K562 (cell line): ENCODE measurements at regions not wholly inside any gene's neighbourhood (a gene's known extent, or its start where the extent isn't known, plus 50 kb on each side); places are given as distances from the start of the nearest gene placed in this dataset.

ENCODE experiments used
- ATAC-seq: fragments of 200-7000 bp; cut with Tn5 transposase; 3 replicates; pipeline ENCODE4 v1.9.1; 2020; ENCODE audit warnings: moderate library complexity
- BruUV-seq: library from RNA; stranded (reverse); fragments of 400-500 nt; replicated peaks from 2 replicates; lab custom pipeline; 2021; lab: Mats Ljungman, UMichigan
- CTCF ChIA-PET: fragments of 300-600 bp; formaldehyde crosslinking; extraction: SDS; loops from one replicate; lab custom pipeline; 2021; ENCODE audit warnings: low intra/inter-chr PET ratio; lab: Yijun Ruan, JAX
- POLR2A ChIA-PET: fragments of 300-600, 350-650 bp; sonication (Branson Sonifier 250); formaldehyde crosslinking; extraction: SDS; loops from one replicate; lab custom pipeline; 2021; ENCODE audit warnings: antibody characterized with exemption, inconsistent platforms; lab: Yijun Ruan, JAX
- DNase-seq, 4 experiments: peaks; one replicate each; pipeline versions ENCODE4 v3.0.0 to v3.0.0-alpha.2; 2011 to 2018; ENCODE audit warnings: low spot score in 3 of 4, mixed read lengths in 3 of 4; ENCODE audit errors: extremely low read depth in 1 of 4
- FAIRE-seq: peaks from 2 replicates; lab custom pipeline; 2011; peaks lifted over from hg19 to GRCh38; lab: Jason Lieb, UNC
- H2AFZ ChIP-seq: 2 replicates; pipeline ENCODE4 v1.6.0; 2011; ENCODE audit warnings: low read depth, low read length, control low read depth, inconsistent platforms
- H3K27ac ChIP-seq: fragments of 200-600 bp; 3 replicates; pipeline ENCODE4 v1.8.0; 2011; ENCODE audit warnings: low read depth, mild to moderate bottlenecking, control low read depth, inconsistent platforms, low read length, moderate library complexity, mixed read lengths; ENCODE audit errors: extremely low read depth
- H3K27me3 ChIP-seq, 2 experiments: fragments of 300-600 bp in 1 of 2; 2 replicates in 1 of 2; 3 replicates in 1 of 2; pipeline versions ENCODE4 v1.6.0 to v1.8.0; 2011; ENCODE audit warnings: inconsistent platforms in 2 of 2, low read length in 2 of 2, mild to moderate bottlenecking in 1 of 2, mixed read lengths in 1 of 2, moderate library complexity in 1 of 2; ENCODE audit not compliant: control insufficient read depth in 2 of 2, insufficient read depth in 2 of 2
- H3K36me3 ChIP-seq: fragments of 300-600 bp; 3 replicates; pipeline ENCODE4 v1.8.0; 2011; ENCODE audit warnings: mild to moderate bottlenecking, low read length, inconsistent platforms; ENCODE audit not compliant: control insufficient read depth, insufficient read depth
- H3K4me1 ChIP-seq, 2 experiments: fragments of 200-600 bp in 1 of 2; replicated peaks in 1 of 2; 2 replicates in 1 of 2; 3 replicates in 1 of 2; pipeline versions ENCODE4 v1.5.1 to v1.8.0; 2011; ENCODE audit warnings: inconsistent platforms in 2 of 2, low read length in 2 of 2, mild to moderate bottlenecking in 1 of 2, mixed read lengths in 1 of 2, moderate library complexity in 1 of 2; ENCODE audit not compliant: control insufficient read depth in 2 of 2, insufficient read depth in 2 of 2
- H3K4me2 ChIP-seq: 2 replicates; pipeline ENCODE4 v1.6.1; 2011; ENCODE audit warnings: low read length, control low read depth, inconsistent platforms, mixed read lengths; ENCODE audit not compliant: insufficient read depth
- H3K4me3 ChIP-seq: fragments of 200-600 bp; sonication (generic), shearing (Covaris generic); 2 replicates; pipeline ENCODE4 v1.5.1; 2016; ENCODE audit warnings: control low read depth, inconsistent platforms
- H3K79me2 ChIP-seq: fragments of 200-600 bp; 3 replicates; pipeline ENCODE4 v1.8.0; 2011; ENCODE audit warnings: low read length, inconsistent platforms; ENCODE audit not compliant: control insufficient read depth, insufficient read depth
- H3K9ac ChIP-seq, 2 experiments: 2 replicates each; pipeline versions ENCODE4 v1.6.0 to v1.6.1; 2011; ENCODE audit warnings: low read depth in 2 of 2, low read length in 2 of 2, control low read depth in 1 of 2, inconsistent platforms in 1 of 2, mild to moderate bottlenecking in 1 of 2, mixed read lengths in 1 of 2; ENCODE audit not compliant: insufficient read depth in 1 of 2
- H3K9me1 ChIP-seq: one replicate; pipeline ENCODE4 v1.6.0; 2011; ENCODE audit warnings: inconsistent platforms, mild to moderate bottlenecking, low read length, moderate library complexity; ENCODE audit not compliant: control insufficient read depth, insufficient read depth
- H3K9me3 ChIP-seq: replicated peaks from 2 replicates; pipeline ENCODE4 v1.5.1; 2011; ENCODE audit warnings: low read depth, low read length, inconsistent platforms; ENCODE audit not compliant: control insufficient read depth, insufficient read depth
- H4K20me1 ChIP-seq: replicated peaks from 2 replicates; pipeline ENCODE4 v1.6.1; 2011; ENCODE audit warnings: low read length, inconsistent platforms, mixed read lengths; ENCODE audit not compliant: control insufficient read depth, insufficient read depth
- ATF1 ChIP-seq, 2 experiments: fragments of 450-650 bp in 1 of 2; IDR thresholded peaks; 2 replicates each; pipeline ENCODE4 v1.6.1; 2016; ENCODE audit warnings: missing compliant biosample characterization in 1 of 2, missing genetic modification characterization in 1 of 2
- BACH1 ChIP-seq: fragments of 200-800 bp; sonication (Bioruptor generic); IDR thresholded peaks from 2 replicates; pipeline ENCODE4 v1.6.1; 2016; ENCODE audit warnings: missing genetic modification characterization, missing compliant biosample characterization
- BHLHE40 ChIP-seq: IDR thresholded peaks from 2 replicates; pipeline ENCODE4 v1.6.1; 2011; ENCODE audit warnings: low read length, improper control_type of control experiment
- GTF2E2 ChIP-seq: fragments of 200-800 bp; sonication (Bioruptor generic); IDR thresholded peaks from 2 replicates; pipeline ENCODE4 v1.6.1; 2016; ENCODE audit warnings: missing genetic modification characterization, missing compliant biosample characterization
- MED1 ChIP-seq: sonication (generic); formaldehyde crosslinking; IDR thresholded peaks from 2 replicates; pipeline ENCODE4 v1.8.1; 2023; ENCODE audit warnings: missing genetic modification reagents, borderline replicate concordance
- POLR2G ChIP-seq: fragments of 200-400 bp; formaldehyde crosslinking; IDR thresholded peaks from 2 replicates; pipeline ENCODE4 v1.6.1; 2017; ENCODE audit warnings: low read depth, mild to moderate bottlenecking, antibody characterized with exemption, low read length, moderate library complexity
- RBBP5 ChIP-seq: fragments of 200-600 bp; sonication (generic); IDR thresholded peaks from 2 replicates; pipeline ENCODE4 v1.6.1; 2012; ENCODE audit warnings: borderline replicate concordance, mild to moderate bottlenecking, low read length, control low read depth, inconsistent platforms; ENCODE audit not compliant: insufficient read depth, poor library complexity, severe bottlenecking
- SETDB1 ChIP-seq: IDR thresholded peaks from one replicate; pipeline ENCODE4 v1.6.1; 2012; ENCODE audit warnings: low read length, control low read depth, inconsistent platforms
- SIRT6 ChIP-seq: IDR thresholded peaks from one replicate; pipeline ENCODE4 v1.6.1; 2012; ENCODE audit warnings: low read depth, mild to moderate bottlenecking, control low read depth, inconsistent platforms, low read length, moderate library complexity
- SMARCE1 ChIP-seq: fragments of 450-650 bp; IDR thresholded peaks from 2 replicates; pipeline ENCODE4 v1.7.1; 2016; ENCODE audit warnings: mild to moderate bottlenecking
- STAG1 ChIP-seq: sonication (generic); formaldehyde crosslinking; IDR thresholded peaks from 2 replicates; pipeline ENCODE4 v1.5.0; 2020; ENCODE audit warnings: missing genetic modification reagents, borderline replicate concordance
- ZKSCAN1 ChIP-seq: fragments of 150-350 bp; IDR thresholded peaks from 2 replicates; pipeline ENCODE4 v1.6.1; 2016; ENCODE audit warnings: low read depth, low read length
- ZNF197 ChIP-seq: fragments of 200-800 bp; sonication (Bioruptor generic); IDR thresholded peaks from 2 replicates; pipeline ENCODE4 v1.6.1; 2016; ENCODE audit warnings: low read depth, missing genetic modification characterization, missing compliant biosample characterization
- ZNF347 ChIP-seq: fragments of 450-650 bp; formaldehyde crosslinking; IDR thresholded peaks from 2 replicates; pipeline ENCODE4 v1.4.0; 2020; ENCODE audit warnings: low read depth, mild to moderate bottlenecking, moderate library complexity
- ZNF707 ChIP-seq: fragments of 250-450 bp; sonication (Bioruptor Pico); conservative IDR thresholded peaks from 2 replicates; pipeline ENCODE4 v1.8.0; 2022; ENCODE audit warnings: inconsistent platforms, mild to moderate bottlenecking, moderate library complexity
- WGBS: fragments of 100-300 bp; shearing (Covaris generic); methylation state at CpG from one replicate; pipeline ENCODE4 v1.1.6; 2016; ENCODE audit warnings: low coverage, mixed read lengths; ENCODE audit not compliant: insufficient coverage; ENCODE audit errors: missing lambda C conversion rate; 5-methylcytosine and 5-hydroxymethylcytosine counted together
- in situ Hi-C: fragments of 300-500 bp; cut with MboI; formaldehyde crosslinking; loops from 4 replicates; pipeline ENCODE4 v1.15.0; 2018; ENCODE audit warnings: inconsistent platforms, mixed read lengths
- intact Hi-C: fragments of 100-400 bp; cut with micrococcal nuclease; formaldehyde crosslinking; loops from 2 replicates; pipeline ENCODE4 v1.14.2; 2022
- TF ChIP-seq, protein P1 (sequence below): fragments of 450-650 bp; IDR thresholded peaks from 2 replicates; pipeline ENCODE4 v1.6.1; 2017; ENCODE audit warnings: antibody characterized with exemption
- TF ChIP-seq, protein P2 (sequence below): sonication (generic); formaldehyde crosslinking; IDR thresholded peaks from 2 replicates; pipeline ENCODE4 v1.8.0; 2023; ENCODE audit warnings: missing genetic modification reagents, mild to moderate bottlenecking, borderline replicate concordance

DNA sequence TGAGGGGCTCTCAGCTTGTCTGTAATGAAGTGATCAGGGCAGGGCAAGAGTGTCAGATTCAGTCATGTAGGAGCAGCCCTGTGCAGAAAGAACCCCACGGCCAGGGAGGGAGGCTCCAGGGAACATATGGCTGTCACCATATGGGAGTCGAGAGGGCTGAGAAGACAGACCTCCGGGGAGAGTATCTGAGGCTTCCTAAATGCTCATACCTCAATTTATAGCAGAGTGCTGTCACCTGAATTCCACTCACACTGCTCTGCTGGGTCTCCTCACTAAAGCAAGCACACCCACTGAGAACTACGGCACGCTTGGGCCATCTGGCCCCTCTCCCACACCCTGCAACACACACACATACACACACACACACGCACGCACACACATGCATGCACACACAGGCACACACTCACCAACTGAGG is 92.3 kb upstream of the TJP1 start:
- Histone ChIP-seq H3K36me3 (no peaks in the 10 kb centered on the region), H3K9me1 (no peaks in the 10 kb centered on the region), H3K9me3 (no peaks in the 10 kb centered on the region), H3K4me3 (no peak overlapping the region), H3K4me1 (no peaks in the 10 kb centered on the region), H3K27me3 (peaks cover 6 to 9% of the 10 kb centered on the region in 2 experiments; a peak in 3 of 5 replicates), H3K4me2 (no peak overlapping the region), H3K79me2 (no peaks in the 10 kb centered on the region), H4K20me1 (no peaks in the 10 kb centered on the region), H3K27ac (no peak overlapping the region), H3K9ac (no peak overlapping the region), H2AFZ (no peak overlapping the region)
- intact Hi-C loops (no loop called here), in situ Hi-C loops (no loop called here)
- no peak for ATAC-seq
- no peak for FAIRE-seq
- 0% methylated on average over 7 of the region's 7 CpGs for WGBS
- no TSS peak for BruUV-seq
- CTCF ChIA-PET = no interaction called here
- POLR2A ChIA-PET = no interaction called here
- no peak for DNase-seq
- no peak for TF ChIP-seq RBBP5
- no peak for TF ChIP-seq GTF2E2 (tag)
- TF ChIP-seq, protein P1, sequence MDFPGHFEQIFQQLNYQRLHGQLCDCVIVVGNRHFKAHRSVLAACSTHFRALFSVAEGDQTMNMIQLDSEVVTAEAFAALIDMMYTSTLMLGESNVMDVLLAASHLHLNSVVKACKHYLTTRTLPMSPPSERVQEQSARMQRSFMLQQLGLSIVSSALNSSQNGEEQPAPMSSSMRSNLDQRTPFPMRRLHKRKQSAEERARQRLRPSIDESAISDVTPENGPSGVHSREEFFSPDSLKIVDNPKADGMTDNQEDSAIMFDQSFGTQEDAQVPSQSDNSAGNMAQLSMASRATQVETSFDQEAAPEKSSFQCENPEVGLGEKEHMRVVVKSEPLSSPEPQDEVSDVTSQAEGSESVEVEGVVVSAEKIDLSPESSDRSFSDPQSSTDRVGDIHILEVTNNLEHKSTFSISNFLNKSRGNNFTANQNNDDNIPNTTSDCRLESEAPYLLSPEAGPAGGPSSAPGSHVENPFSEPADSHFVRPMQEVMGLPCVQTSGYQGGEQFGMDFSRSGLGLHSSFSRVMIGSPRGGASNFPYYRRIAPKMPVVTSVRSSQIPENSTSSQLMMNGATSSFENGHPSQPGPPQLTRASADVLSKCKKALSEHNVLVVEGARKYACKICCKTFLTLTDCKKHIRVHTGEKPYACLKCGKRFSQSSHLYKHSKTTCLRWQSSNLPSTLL = no peak
- no peak for TF ChIP-seq ATF1 (CRISPR knock-in tag; IDR thresholded peaks at IDR 0.05)
- TF ChIP-seq ATF1 (tag; IDR thresholded peaks at IDR 0.05) = no peak
- no peak for TF ChIP-seq SIRT6
- no peak for TF ChIP-seq SMARCE1
- no peak for TF ChIP-seq MED1 (CRISPR knock-in tag)
- TF ChIP-seq BACH1 (tag) = no peak
- TF ChIP-seq ZNF347 (CRISPR knock-in tag) = no peak
- TF ChIP-seq ZNF197 = no peak
- no peak for TF ChIP-seq STAG1 (CRISPR knock-in tag)
- TF ChIP-seq, protein P2, sequence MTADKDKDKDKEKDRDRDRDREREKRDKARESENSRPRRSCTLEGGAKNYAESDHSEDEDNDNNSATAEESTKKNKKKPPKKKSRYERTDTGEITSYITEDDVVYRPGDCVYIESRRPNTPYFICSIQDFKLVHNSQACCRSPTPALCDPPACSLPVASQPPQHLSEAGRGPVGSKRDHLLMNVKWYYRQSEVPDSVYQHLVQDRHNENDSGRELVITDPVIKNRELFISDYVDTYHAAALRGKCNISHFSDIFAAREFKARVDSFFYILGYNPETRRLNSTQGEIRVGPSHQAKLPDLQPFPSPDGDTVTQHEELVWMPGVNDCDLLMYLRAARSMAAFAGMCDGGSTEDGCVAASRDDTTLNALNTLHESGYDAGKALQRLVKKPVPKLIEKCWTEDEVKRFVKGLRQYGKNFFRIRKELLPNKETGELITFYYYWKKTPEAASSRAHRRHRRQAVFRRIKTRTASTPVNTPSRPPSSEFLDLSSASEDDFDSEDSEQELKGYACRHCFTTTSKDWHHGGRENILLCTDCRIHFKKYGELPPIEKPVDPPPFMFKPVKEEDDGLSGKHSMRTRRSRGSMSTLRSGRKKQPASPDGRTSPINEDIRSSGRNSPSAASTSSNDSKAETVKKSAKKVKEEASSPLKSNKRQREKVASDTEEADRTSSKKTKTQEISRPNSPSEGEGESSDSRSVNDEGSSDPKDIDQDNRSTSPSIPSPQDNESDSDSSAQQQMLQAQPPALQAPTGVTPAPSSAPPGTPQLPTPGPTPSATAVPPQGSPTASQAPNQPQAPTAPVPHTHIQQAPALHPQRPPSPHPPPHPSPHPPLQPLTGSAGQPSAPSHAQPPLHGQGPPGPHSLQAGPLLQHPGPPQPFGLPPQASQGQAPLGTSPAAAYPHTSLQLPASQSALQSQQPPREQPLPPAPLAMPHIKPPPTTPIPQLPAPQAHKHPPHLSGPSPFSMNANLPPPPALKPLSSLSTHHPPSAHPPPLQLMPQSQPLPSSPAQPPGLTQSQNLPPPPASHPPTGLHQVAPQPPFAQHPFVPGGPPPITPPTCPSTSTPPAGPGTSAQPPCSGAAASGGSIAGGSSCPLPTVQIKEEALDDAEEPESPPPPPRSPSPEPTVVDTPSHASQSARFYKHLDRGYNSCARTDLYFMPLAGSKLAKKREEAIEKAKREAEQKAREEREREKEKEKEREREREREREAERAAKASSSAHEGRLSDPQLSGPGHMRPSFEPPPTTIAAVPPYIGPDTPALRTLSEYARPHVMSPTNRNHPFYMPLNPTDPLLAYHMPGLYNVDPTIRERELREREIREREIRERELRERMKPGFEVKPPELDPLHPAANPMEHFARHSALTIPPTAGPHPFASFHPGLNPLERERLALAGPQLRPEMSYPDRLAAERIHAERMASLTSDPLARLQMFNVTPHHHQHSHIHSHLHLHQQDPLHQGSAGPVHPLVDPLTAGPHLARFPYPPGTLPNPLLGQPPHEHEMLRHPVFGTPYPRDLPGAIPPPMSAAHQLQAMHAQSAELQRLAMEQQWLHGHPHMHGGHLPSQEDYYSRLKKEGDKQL (CRISPR knock-in tag) = no peak
- TF ChIP-seq POLR2G = no peak
- no peak for TF ChIP-seq ZKSCAN1
- no peak for TF ChIP-seq SETDB1
- TF ChIP-seq ZNF707 (CRISPR knock-in tag) = no peak
- no peak for TF ChIP-seq BHLHE40
